Adrenal gland (tissue), 5 donors: ENCODE measurements at regions not wholly inside any gene's neighbourhood (a gene's known extent, or its start where the extent isn't known, plus 50 kb on each side); places are given as distances from the start of the nearest gene placed in this dataset.

Experiments
- CTCF ChIP-seq, 6 experiments: fragments of 450-650 bp in 4 of 6; fragments of 200-600 bp in 2 of 6; sonication (generic) in 1 of 6; IDR thresholded peaks; 1 replicate in 5 of 6; 2 replicates in 1 of 6; pipeline versions ENCODE4 v1.5.1 to v1.8.0; 2016 to 2021; ENCODE audit warnings: antibody characterized with exemption in 6 of 6, mild to moderate bottlenecking in 2 of 6, moderate library complexity in 1 of 6
- POLR2A ChIP-seq, 2 donors: fragments of 450-650 bp; IDR thresholded peaks; one replicate each; pipeline ENCODE4 v1.6.1; 2017; ENCODE audit warnings: antibody characterized with exemption in 2 of 2, mild to moderate bottlenecking in 2 of 2, moderate library complexity in 1 of 2
- donor health status: DM: no; HTN: no; CAD: no.

- TF ChIP-seq CTCF (IDR thresholded peaks at IDR 0.05): no peak
- TF ChIP-seq POLR2A (IDR thresholded peaks at IDR 0.05): no peak
Observed at GRCh38 chr9:1539216-1539615, 475.9 kb upstream of the SMARCA2 start.
